Ishikawa (cell line): ENCODE measurements at regions not wholly inside any gene's neighbourhood (a gene's known extent, or its start where the extent isn't known, plus 50 kb on each side); places are given as distances from the start of the nearest gene placed in this dataset.

Experiments
- CEBPB ChIP-seq: IDR thresholded peaks from 2 replicates; pipeline ENCODE4 v1.6.1; 2012
- CREB1 ChIP-seq: IDR thresholded peaks from 2 replicates; pipeline ENCODE4 v1.6.1; 2012; ENCODE audit warnings: low read depth
- EGR1 ChIP-seq: IDR thresholded peaks from 2 replicates; pipeline ENCODE4 v1.6.1; 2012
- EP300 ChIP-seq: IDR thresholded peaks from 2 replicates; pipeline ENCODE4 v1.6.1; 2012; ENCODE audit warnings: borderline replicate concordance
- FOXM1 ChIP-seq: IDR thresholded peaks from 2 replicates; pipeline ENCODE4 v1.6.1; 2012; ENCODE audit warnings: low read depth, borderline replicate concordance
- NFIC ChIP-seq: IDR thresholded peaks from 2 replicates; pipeline ENCODE4 v1.6.1; 2012
- RAD21 ChIP-seq: IDR thresholded peaks from 2 replicates; pipeline ENCODE4 v1.6.1; 2012; ENCODE audit warnings: low read depth
- TAF1 ChIP-seq: IDR thresholded peaks from 2 replicates; pipeline ENCODE4 v1.6.1; 2012; ENCODE audit warnings: low read depth, mild to moderate bottlenecking
- TCF12 ChIP-seq: IDR thresholded peaks from 2 replicates; pipeline ENCODE4 v1.6.1; 2012; ENCODE audit warnings: low read depth
- TEAD4 ChIP-seq: IDR thresholded peaks from 2 replicates; pipeline ENCODE4 v1.6.1; 2012
- YY1 ChIP-seq: IDR thresholded peaks from 2 replicates; pipeline ENCODE4 v1.6.1; 2012; ENCODE audit warnings: low read depth
- ZBTB7A ChIP-seq: IDR thresholded peaks from 2 replicates; pipeline ENCODE4 v1.6.1; 2012; ENCODE audit warnings: low read depth
- TF ChIP-seq, protein P1 (sequence below): IDR thresholded peaks from 2 replicates; pipeline ENCODE4 v1.6.1; 2012
- TF ChIP-seq, protein P2 (sequence below): IDR thresholded peaks from 2 replicates; pipeline ENCODE4 v1.6.1; 2012; ENCODE audit warnings: low read depth, mild to moderate bottlenecking
- TF ChIP-seq, protein P3 (sequence below): IDR thresholded peaks from 2 replicates; pipeline ENCODE4 v1.6.1; 2012

DNA sequence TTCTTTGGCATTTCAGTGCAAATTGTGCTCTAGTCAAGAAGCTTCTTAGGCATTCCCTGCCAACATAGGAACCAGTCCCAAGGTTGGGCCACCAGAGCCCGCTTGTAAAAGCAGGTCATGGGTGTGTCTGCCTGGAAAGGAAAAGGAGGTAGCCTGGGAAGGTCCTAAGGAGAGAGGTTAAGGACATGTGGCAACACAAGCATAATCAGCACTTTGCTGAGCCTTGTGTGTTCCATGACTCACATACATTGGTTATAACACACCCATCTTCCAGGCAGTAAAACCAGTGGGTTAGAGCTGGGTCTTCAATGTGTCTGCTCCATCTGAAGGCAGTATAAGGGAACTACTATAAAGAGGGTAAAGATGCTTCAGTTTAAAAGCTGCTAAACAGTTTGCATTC is 165.0 kb downstream of the FHIP1A start:
- TF ChIP-seq RAD21 (no peak), YY1 (no peak), TEAD4 (no peak), TAF1 (no peak), FOXM1 (no peak), TCF12 (no peak), ZBTB7A (no peak), CREB1 (no peak), NFIC (no peak), EP300 (no peak), CEBPB (no peak), EGR1 (no peak)
- TF ChIP-seq, protein P1, sequence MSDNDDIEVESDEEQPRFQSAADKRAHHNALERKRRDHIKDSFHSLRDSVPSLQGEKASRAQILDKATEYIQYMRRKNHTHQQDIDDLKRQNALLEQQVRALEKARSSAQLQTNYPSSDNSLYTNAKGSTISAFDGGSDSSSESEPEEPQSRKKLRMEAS: no peak
- TF ChIP-seq, protein P2, sequence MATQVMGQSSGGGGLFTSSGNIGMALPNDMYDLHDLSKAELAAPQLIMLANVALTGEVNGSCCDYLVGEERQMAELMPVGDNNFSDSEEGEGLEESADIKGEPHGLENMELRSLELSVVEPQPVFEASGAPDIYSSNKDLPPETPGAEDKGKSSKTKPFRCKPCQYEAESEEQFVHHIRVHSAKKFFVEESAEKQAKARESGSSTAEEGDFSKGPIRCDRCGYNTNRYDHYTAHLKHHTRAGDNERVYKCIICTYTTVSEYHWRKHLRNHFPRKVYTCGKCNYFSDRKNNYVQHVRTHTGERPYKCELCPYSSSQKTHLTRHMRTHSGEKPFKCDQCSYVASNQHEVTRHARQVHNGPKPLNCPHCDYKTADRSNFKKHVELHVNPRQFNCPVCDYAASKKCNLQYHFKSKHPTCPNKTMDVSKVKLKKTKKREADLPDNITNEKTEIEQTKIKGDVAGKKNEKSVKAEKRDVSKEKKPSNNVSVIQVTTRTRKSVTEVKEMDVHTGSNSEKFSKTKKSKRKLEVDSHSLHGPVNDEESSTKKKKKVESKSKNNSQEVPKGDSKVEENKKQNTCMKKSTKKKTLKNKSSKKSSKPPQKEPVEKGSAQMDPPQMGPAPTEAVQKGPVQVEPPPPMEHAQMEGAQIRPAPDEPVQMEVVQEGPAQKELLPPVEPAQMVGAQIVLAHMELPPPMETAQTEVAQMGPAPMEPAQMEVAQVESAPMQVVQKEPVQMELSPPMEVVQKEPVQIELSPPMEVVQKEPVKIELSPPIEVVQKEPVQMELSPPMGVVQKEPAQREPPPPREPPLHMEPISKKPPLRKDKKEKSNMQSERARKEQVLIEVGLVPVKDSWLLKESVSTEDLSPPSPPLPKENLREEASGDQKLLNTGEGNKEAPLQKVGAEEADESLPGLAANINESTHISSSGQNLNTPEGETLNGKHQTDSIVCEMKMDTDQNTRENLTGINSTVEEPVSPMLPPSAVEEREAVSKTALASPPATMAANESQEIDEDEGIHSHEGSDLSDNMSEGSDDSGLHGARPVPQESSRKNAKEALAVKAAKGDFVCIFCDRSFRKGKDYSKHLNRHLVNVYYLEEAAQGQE: no peak
- TF ChIP-seq, protein P3, sequence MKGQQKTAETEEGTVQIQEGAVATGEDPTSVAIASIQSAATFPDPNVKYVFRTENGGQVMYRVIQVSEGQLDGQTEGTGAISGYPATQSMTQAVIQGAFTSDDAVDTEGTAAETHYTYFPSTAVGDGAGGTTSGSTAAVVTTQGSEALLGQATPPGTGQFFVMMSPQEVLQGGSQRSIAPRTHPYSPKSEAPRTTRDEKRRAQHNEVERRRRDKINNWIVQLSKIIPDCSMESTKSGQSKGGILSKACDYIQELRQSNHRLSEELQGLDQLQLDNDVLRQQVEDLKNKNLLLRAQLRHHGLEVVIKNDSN: no peak

DNA sequence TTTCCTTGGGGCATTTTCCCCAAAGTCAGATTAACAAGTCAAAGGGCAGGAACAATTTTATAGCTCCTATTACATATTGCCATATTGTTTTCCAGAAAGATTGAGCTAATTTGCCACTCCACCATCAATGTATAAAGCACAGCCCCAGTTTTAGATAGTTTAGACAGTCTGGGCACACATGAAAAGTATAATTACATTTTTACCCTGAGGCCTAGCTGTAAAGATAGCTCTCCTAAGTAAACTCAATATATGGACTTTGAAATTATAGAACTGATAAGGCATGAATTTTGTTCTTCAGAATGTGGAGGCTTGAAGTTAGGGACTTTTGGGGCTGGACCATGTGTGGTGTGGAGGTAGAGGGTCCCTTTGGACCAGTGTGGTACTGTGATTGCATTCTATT is 166.0 kb downstream of the FHIP1A start:
- TF ChIP-seq, protein P3: no peak
- TF ChIP-seq TAF1 (no peak), EP300 (no peak)

DNA sequence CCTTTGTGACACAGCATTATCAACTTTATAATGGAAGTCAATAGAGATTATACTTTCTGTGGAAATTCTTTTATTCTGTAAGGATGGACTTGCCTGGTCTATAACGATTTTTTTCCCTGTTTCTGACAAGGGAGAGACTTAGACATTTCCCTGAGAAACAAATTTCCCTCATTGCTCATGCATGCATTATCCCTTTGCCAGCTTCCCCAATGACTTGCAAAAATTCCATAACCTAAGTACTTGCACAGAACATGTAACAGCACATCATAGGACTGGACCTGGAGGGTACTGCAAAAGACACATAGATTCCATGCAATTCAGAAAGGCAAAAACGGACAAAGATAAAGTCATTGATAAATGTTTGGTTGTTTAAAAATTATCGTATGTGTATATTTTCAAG is 166.7 kb downstream of the FHIP1A start:
- no peak for TF ChIP-seq ZBTB7A
- TF ChIP-seq EP300: no peak
- TF ChIP-seq FOXM1: no peak
- no peak for TF ChIP-seq TAF1
- TF ChIP-seq TEAD4: no peak
- TF ChIP-seq CREB1: no peak
- no peak for TF ChIP-seq RAD21
- TF ChIP-seq, protein P3: no peak

DNA sequence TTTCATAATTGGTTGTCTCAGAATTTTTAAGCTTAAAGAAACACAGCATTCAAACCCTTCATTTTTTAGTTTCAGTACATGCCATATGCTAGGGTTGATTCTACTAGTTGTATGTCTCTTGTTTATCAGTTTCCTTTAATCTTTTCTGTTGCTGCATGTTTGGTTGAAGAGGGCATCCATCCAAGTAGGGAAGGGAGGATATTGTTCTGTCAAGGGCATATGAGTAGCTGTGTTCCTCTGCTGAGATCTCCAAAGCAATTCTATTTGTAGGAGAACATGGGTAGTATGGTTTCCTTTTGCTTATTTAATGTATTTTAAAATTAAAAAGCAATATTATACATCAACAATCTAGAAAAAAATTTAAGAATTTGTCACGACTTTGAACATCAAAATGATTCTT is 167.7 kb downstream of the FHIP1A start:
- no peak for TF ChIP-seq EGR1
- TF ChIP-seq TAF1: no peak
- TF ChIP-seq YY1: no peak
- TF ChIP-seq CEBPB: no peak
- no peak for TF ChIP-seq NFIC
- no peak for TF ChIP-seq FOXM1
- no peak for TF ChIP-seq ZBTB7A
- TF ChIP-seq, protein P2: no peak
- TF ChIP-seq, protein P3: no peak
- no peak for TF ChIP-seq TEAD4
- TF ChIP-seq RAD21: no peak
- TF ChIP-seq CREB1: no peak
- TF ChIP-seq, protein P1: no peak
- no peak for TF ChIP-seq EP300
- no peak for TF ChIP-seq TCF12

DNA sequence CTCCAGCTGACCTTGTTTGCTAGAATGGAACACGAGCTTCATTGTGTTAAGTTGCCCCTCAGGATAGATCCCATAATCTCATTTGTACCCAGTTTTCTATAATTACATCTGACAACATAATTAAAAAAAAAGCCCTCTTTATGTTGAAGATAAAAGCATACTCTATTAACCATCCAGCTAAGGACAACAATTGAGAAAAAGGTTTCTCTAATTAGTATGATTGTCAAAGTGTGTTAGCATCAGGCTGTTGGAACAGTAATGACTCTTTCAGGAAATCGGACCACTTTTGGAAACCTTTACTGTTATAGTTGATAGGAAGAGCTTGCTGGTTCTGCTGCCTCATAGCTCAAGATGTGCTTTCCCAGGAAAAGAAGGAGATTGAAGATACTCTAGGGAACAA is 172.6 kb downstream of the FHIP1A start:
- TF ChIP-seq NFIC (no peak), CREB1 (no peak), TEAD4 (no peak), TCF12 (no peak), YY1 (no peak), EP300 (no peak), CEBPB (no peak), ZBTB7A (no peak), EGR1 (no peak), TAF1 (no peak), RAD21 (no peak), FOXM1 (no peak)
- TF ChIP-seq, protein P2: no peak
- TF ChIP-seq, protein P1: no peak
- TF ChIP-seq, protein P3: no peak
